Kidney epithelial cell (primary cell): ENCODE measurements at regions not wholly inside any gene's neighbourhood (a gene's known extent, or its start where the extent isn't known, plus 50 kb on each side); places are given as distances from the start of the nearest gene placed in this dataset.

Experiments
- DNase-seq: peaks from one replicate; pipeline ENCODE4 v3.0.0-alpha.2; 2010; ENCODE audit warnings: low read depth
- H3K27me3 ChIP-seq: 2 replicates; pipeline ENCODE4 v1.6.0; 2011; ENCODE audit warnings: low read length; ENCODE audit not compliant: control insufficient read depth, insufficient read depth
- H3K36me3 ChIP-seq: 2 replicates; pipeline ENCODE4 v1.5.1; 2011; ENCODE audit warnings: low read length; ENCODE audit not compliant: control insufficient read depth, insufficient read depth
- H3K4me3 ChIP-seq: 2 replicates; pipeline ENCODE4 v1.5.1; 2011; ENCODE audit warnings: low read depth, mild to moderate bottlenecking, control low read depth, low read length
- CTCF ChIP-seq: IDR thresholded peaks from 2 replicates; pipeline ENCODE4 v1.5.1; 2011; ENCODE audit warnings: mild to moderate bottlenecking, moderate library complexity, low read length, control low read depth, inconsistent platforms; ENCODE audit not compliant: insufficient read depth, poor library complexity, severe bottlenecking

GRCh38 chr4:62460329-62460728 is 1260.2 kb downstream of the ADGRL3 start:
- peak; percentile 38 for DNase-seq
- no peaks in the 10 kb centered on the region for H3K36me3 ChIP-seq
- H3K27me3 ChIP-seq: no peaks in the 10 kb centered on the region
- H3K4me3 ChIP-seq: no peak overlapping the region
- TF ChIP-seq CTCF: no peak

GRCh38 chr4:62457356-62457755 is 1257.2 kb downstream of the ADGRL3 start:
- Histone ChIP-seq H3K36me3 (no peaks in the 10 kb centered on the region), H3K27me3 (no peaks in the 10 kb centered on the region), H3K4me3 (no peak overlapping the region)
- DNase-seq: peak; percentile 58
- no peak for TF ChIP-seq CTCF

GRCh38 chr4:62455871-62456270 is 1255.7 kb downstream of the ADGRL3 start:
- Histone ChIP-seq H3K36me3 (no peaks in the 10 kb centered on the region), H3K27me3 (no peaks in the 10 kb centered on the region), H3K4me3 (no peak overlapping the region)
- no peak for DNase-seq
- TF ChIP-seq CTCF: no peak

- DNase-seq: no peak
- no peaks in the 10 kb centered on the region for H3K27me3 ChIP-seq
- no peak for TF ChIP-seq CTCF
These were observed 1254.4 kb downstream of the ADGRL3 start for GRCh38 chr4:62454535-62454934.

GRCh38 chr4:62450740-62451139 is 1250.6 kb downstream of the ADGRL3 start:
- no peak for DNase-seq
- no peak for TF ChIP-seq CTCF
- Histone ChIP-seq H3K27me3 (no peaks in the 10 kb centered on the region), H3K4me3 (no peak overlapping the region), H3K36me3 (no peaks in the 10 kb centered on the region)

More at GRCh38 chr4:62454535-62454934, 1254.4 kb downstream of the ADGRL3 start:
- H3K36me3 ChIP-seq: no peaks in the 10 kb centered on the region
- no peak overlapping the region for H3K4me3 ChIP-seq

- no peak overlapping the region for H3K4me3 ChIP-seq
- H3K36me3 ChIP-seq: no peaks in the 10 kb centered on the region
- TF ChIP-seq CTCF: no peak
- DNase-seq: no peak
- H3K27me3 ChIP-seq: no peaks in the 10 kb centered on the region
These were observed 1249.4 kb downstream of the ADGRL3 start for GRCh38 chr4:62449538-62449937.
